ENCODE measurements at regions not wholly inside any gene's neighbourhood (a gene's known extent, or its start where the extent isn't known, plus 50 kb on each side); places are given as distances from the start of the nearest gene placed in this dataset.

- no peak for TF ChIP-seq POLR2AphosphoS5 (IDR thresholded peaks at IDR 0.05; ENCODE audit: low read depth, low read length)
- TF ChIP-seq POLR2A (IDR thresholded peaks at IDR 0.05; ENCODE audit: low read depth, low read length) = no peak
- no peak for TF ChIP-seq TAF1 (IDR thresholded peaks at IDR 0.05; ENCODE audit: borderline replicate concordance, low read depth, low read length)
- DNase-seq (ENCODE audit: insufficient read length) (no peak), FAIRE-seq (no peak)
Measured at GRCh38 chr14:104438166-104438887, 141.2 kb upstream of the C14orf180 start.

GRCh38 chr14:104439625-104440024, 139.9 kb upstream of the C14orf180 start:
- DNase-seq (ENCODE audit: insufficient read length) = no peak
- peak; percentile 14 for FAIRE-seq

GRCh38 chr14:104440297-104440956, 139.1 kb upstream of the C14orf180 start:
- FAIRE-seq (no peak), DNase-seq (ENCODE audit: insufficient read length) (no peak)
- no peak for TF ChIP-seq POLR2AphosphoS5 (IDR thresholded peaks at IDR 0.05; ENCODE audit: low read depth, low read length)
- TF ChIP-seq TAF1 (IDR thresholded peaks at IDR 0.05; ENCODE audit: borderline replicate concordance, low read depth, low read length) = no peak
- TF ChIP-seq POLR2A (IDR thresholded peaks at IDR 0.05; ENCODE audit: low read depth, low read length) = no peak

More at GRCh38 chr14:104439625-104440024, 139.9 kb upstream of the C14orf180 start:
- TF ChIP-seq POLR2A (IDR thresholded peaks at IDR 0.05; ENCODE audit: low read depth, low read length) = no peak

- FAIRE-seq (no peak), DNase-seq (ENCODE audit: insufficient read length) (no peak)
- no peak for TF ChIP-seq POLR2AphosphoS5 (IDR thresholded peaks at IDR 0.05; ENCODE audit: low read depth, low read length)
- no peak for TF ChIP-seq TAF1 (IDR thresholded peaks at IDR 0.05; ENCODE audit: borderline replicate concordance, low read depth, low read length)
- TF ChIP-seq POLR2A (IDR thresholded peaks at IDR 0.05; ENCODE audit: low read depth, low read length) = no peak
Measured at GRCh38 chr14:104441275-104442106, 138.1 kb upstream of the C14orf180 start.

- DNase-seq (ENCODE audit: insufficient read length) (no peak), FAIRE-seq (no peak)
- TF ChIP-seq TAF1 (IDR thresholded peaks at IDR 0.05; ENCODE audit: borderline replicate concordance, low read depth, low read length) (no peak), POLR2AphosphoS5 (IDR thresholded peaks at IDR 0.05; ENCODE audit: low read depth, low read length) (no peak)
Measured at GRCh38 chr14:104442107-104442551, 137.4 kb upstream of the C14orf180 start.

GRCh38 chr14:104442631-104443390, 136.8 kb upstream of the C14orf180 start:
- no peak for DNase-seq (ENCODE audit: insufficient read length)
- FAIRE-seq = no peak
- TF ChIP-seq TAF1 (IDR thresholded peaks at IDR 0.05; ENCODE audit: borderline replicate concordance, low read depth, low read length) (no peak), POLR2A (IDR thresholded peaks at IDR 0.05; ENCODE audit: low read depth, low read length) (no peak), POLR2AphosphoS5 (IDR thresholded peaks at IDR 0.05; ENCODE audit: low read depth, low read length) (no peak)

GRCh38 chr14:104443391-104444158, 136.0 kb upstream of the C14orf180 start:
- TF ChIP-seq POLR2AphosphoS5 (IDR thresholded peaks at IDR 0.05; ENCODE audit: low read depth, low read length) = no peak
- TF ChIP-seq TAF1 (IDR thresholded peaks at IDR 0.05; ENCODE audit: borderline replicate concordance, low read depth, low read length) = no peak
- TF ChIP-seq POLR2A (IDR thresholded peaks at IDR 0.05; ENCODE audit: low read depth, low read length) = no peak
- DNase-seq (ENCODE audit: insufficient read length) (no peak), FAIRE-seq (no peak)

GRCh38 chr14:104444159-104445030, 135.2 kb upstream of the C14orf180 start:
- TF ChIP-seq POLR2A (IDR thresholded peaks at IDR 0.05; ENCODE audit: low read depth, low read length) (no peak), TAF1 (IDR thresholded peaks at IDR 0.05; ENCODE audit: borderline replicate concordance, low read depth, low read length) (no peak), POLR2AphosphoS5 (IDR thresholded peaks at IDR 0.05; ENCODE audit: low read depth, low read length) (no peak)
- DNase-seq (ENCODE audit: insufficient read length) (no peak), FAIRE-seq (no peak)

GRCh38 chr14:104445086-104445485, 134.5 kb upstream of the C14orf180 start:
- DNase-seq (ENCODE audit: insufficient read length) = no peak
- TF ChIP-seq POLR2A (IDR thresholded peaks at IDR 0.05; ENCODE audit: low read depth, low read length) (no peak), POLR2AphosphoS5 (IDR thresholded peaks at IDR 0.05; ENCODE audit: low read depth, low read length) (no peak), TAF1 (IDR thresholded peaks at IDR 0.05; ENCODE audit: borderline replicate concordance, low read depth, low read length) (no peak)
- no peak for FAIRE-seq

All from GM12892 (cell line).